H7 (cell line): ENCODE measurements at regions not wholly inside any gene's neighbourhood (a gene's known extent, or its start where the extent isn't known, plus 50 kb on each side); places are given as distances from the start of the nearest gene placed in this dataset.

ENCODE experiments used
- DNase-seq: peaks from one replicate; pipeline ENCODE4 v3.0.0; 2012
- H3K27me3 ChIP-seq: 2 replicates; pipeline ENCODE4 v1.6.0; 2011; ENCODE audit warnings: mild to moderate bottlenecking, low read length; ENCODE audit not compliant: control insufficient read depth, insufficient read depth
- H3K36me3 ChIP-seq: replicated peaks from 2 replicates; pipeline ENCODE4 v1.5.1; 2011; ENCODE audit warnings: low read length; ENCODE audit not compliant: control insufficient read depth, insufficient read depth
- H3K4me3 ChIP-seq: 2 replicates; pipeline ENCODE4 v1.5.1; 2011; ENCODE audit warnings: low read depth, mild to moderate bottlenecking, control low read depth, low read length, moderate library complexity; ENCODE audit not compliant: insufficient read depth

DNA sequence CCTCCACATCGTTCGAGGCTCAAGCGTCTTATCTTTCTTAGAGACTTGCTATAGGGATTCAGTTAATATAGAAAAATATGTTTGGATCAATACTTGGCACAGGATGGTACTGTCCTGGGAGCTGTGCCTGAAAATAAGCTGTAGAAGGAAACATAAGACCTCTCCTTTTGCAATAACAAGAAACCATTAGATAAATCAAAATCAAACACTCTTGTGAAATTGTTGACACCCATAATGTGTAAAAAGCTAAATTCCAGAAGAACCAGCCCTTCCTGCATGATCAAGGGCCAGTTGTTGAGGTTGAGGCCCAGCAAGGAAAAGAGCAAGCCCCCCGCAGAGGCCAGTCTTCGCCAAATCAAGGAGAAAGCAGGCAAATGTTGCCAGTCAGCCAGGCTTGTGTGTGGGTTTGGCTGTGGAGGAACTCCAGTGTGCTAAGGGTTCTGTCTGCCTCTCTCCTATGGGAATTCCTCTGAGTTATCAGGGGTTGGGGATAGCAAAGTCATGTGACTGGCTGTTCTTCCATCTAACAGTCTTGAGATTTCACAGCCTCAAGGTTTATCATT, 185.7 kb downstream of the ACKR3 start:
- Histone ChIP-seq H3K4me3 (no peak overlapping the region), H3K27me3 (no peaks in the 10 kb centered on the region), H3K36me3 (no peaks in the 10 kb centered on the region)
- no peak for DNase-seq

DNA sequence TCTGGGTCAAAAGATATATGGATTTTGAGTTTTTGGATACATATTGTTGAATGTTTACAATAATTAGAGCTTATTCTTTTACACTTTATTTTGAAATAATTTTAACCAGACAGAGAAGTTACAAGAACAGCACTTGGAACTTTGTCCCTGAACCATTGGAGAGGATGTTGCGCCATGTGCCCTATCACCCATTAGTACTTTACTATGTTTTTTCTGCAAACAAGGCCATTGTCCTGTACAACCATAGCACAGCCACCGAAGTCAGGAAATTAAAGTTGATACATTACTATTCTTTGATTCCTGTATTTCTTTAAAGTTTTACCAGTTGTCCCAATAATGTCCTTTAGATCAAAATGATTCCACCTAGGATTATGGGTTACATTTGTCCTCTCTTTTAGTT, 188.8 kb downstream of the ACKR3 start:
- Histone ChIP-seq H3K4me3 (no peak overlapping the region), H3K27me3 (no peaks in the 10 kb centered on the region), H3K36me3 (no peaks in the 10 kb centered on the region)
- no peak for DNase-seq

DNA sequence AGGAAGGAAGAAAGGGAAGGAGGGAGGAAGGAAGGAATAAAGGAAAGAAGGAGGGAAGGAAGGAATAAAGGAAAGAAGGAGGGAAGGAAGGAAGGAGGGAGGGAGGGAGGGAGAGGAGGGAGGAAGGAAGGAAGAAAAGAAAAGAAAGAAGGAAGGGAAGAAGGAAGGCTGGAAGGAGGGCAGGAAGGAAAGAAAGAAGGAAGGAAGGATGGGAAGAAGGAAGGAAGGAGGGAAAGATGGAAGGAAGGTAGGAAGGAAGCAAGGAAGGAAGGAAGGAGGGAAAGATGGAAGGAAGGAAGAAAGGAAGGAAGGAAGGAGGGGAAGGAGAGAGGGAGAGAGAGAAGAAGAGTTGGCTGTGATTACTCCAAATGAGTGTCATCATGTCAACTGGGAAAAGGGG, 190.6 kb downstream of the ACKR3 start:
- no peaks in the 10 kb centered on the region for H3K36me3 ChIP-seq
- H3K4me3 ChIP-seq, result no peak overlapping the region
- no peak for DNase-seq
- H3K27me3 ChIP-seq, result no peaks in the 10 kb centered on the region

DNA sequence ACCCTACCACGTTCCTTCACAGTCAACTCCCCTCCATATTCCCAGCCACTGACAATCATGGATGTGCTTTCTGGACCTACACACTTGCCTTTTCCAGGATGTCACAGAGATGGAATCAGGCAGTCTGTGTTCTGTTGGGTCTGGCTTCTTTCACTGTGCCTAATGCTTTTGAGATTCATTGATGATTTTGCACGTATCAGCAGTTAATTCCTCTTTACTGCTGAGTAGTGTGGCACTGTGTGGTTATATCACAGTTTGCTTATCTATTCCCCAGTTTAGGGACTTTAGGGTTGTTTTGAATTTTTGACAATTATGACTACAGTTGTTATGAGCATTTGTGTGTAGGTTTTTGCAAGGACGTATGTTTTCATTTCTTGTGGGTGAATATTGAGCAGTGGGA, 191.7 kb downstream of the ACKR3 start:
- Histone ChIP-seq H3K36me3 (no peaks in the 10 kb centered on the region), H3K4me3 (no peak overlapping the region), H3K27me3 (no peaks in the 10 kb centered on the region)
- no peak for DNase-seq

DNA sequence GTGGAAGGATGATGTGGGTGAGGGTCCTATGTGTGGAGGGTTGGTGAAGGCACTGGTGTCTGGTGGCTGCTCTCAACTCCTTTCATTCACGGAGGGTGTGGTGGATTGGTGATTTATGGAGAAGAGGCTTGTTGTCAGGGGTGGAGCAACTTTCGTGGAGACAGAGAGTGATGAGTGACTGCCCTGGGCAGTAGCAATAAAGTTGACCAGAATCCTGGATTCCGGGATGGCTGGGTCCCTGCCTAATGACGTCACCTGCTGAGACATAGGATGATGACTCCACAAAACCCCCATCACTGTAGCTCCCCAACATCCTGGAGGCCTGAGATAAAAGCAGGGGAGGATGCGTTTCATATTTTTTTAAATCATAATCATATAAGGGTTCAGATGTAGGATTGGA, 193.0 kb downstream of the ACKR3 start:
- Histone ChIP-seq H3K27me3 (no peaks in the 10 kb centered on the region), H3K36me3 (no peaks in the 10 kb centered on the region), H3K4me3 (no peak overlapping the region)
- DNase-seq, result no peak

DNA sequence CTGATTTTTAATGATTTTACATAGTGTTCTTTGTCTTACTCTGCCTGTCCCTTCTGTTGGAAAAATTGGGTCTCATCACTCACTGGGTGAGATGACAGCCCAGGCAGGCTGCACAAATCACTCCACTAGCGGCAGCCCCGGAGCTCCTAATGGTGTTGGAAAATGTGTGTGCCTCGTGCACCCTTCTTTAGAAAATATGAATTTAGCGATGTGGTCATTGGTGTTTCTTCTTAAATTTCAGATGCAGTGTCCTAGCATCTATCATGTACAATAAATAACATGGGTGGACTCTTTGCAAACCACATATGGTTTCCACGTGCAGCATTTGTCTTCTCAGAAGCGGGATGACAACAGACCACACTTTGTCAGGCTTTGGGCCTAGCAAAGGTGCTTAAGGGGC, 194.2 kb downstream of the ACKR3 start:
- Histone ChIP-seq H3K27me3 (no peaks in the 10 kb centered on the region), H3K4me3 (no peak overlapping the region), H3K36me3 (no peaks in the 10 kb centered on the region)
- DNase-seq, result no peak

DNA sequence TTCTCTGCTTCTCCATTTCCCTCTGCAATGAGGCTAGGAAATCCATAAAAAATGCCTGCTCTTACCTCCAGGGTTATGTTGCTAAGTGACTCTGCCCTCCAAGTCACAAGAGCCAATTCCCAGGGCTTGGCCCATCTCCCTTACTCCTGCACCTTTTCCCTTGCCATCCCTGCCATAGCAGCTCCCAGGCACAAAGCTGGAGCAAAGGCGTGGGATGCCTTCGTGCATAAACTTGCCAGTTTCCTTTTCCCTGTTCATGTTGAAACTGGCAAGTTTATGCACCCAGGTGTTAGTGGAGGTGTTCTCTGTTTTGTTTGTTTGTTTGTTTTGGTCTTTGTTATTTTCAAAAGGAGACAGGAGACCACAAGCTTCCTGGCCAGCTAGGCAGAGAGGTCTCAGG, 195.1 kb downstream of the ACKR3 start:
- Histone ChIP-seq H3K27me3 (no peaks in the 10 kb centered on the region), H3K36me3 (no peaks in the 10 kb centered on the region), H3K4me3 (no peak overlapping the region)
- no peak for DNase-seq

DNA sequence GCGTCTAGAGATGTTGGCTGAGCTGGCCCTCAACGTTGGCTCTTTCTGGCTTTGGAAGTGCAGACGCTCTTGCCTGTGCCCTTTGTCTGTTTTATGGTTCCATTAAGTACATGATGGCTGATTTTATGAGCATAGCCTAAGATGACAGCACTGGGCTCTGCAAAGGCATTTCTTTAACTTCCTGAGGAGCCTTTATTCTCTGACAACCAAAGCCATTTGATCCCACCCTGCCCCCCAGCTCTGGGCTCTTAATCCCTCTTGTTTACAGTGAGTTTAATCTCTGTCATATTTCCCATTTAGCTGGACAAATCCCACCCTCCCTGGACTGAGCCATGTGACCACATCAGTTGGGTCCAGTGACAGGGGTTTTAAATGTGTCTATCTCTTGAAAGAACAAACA, 195.9 kb downstream of the ACKR3 start:
- no peak for DNase-seq
- Histone ChIP-seq H3K36me3 (no peaks in the 10 kb centered on the region), H3K27me3 (no peaks in the 10 kb centered on the region), H3K4me3 (no peak overlapping the region)

DNA sequence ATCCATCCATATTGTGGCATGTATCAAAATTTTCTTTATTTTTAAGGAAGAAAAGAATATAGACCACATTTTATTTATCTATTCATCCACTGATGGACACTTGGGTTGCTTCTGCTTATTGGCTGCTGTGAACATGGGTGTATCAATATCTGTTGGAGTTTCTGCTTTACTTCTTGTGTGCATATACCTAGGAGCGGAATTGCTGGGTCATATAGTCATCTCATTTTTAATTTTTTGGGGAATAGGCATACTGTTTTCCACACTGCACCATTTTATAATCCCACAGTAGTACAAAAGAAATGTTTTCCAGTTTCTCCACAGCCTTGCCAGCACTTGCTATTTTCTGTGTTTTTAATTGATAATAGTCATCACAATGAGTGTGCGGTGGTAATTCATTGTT, 197.2 kb downstream of the ACKR3 start:
- H3K36me3 ChIP-seq, result no peaks in the 10 kb centered on the region
- H3K27me3 ChIP-seq, result no peaks in the 10 kb centered on the region
- no peak for DNase-seq

DNA sequence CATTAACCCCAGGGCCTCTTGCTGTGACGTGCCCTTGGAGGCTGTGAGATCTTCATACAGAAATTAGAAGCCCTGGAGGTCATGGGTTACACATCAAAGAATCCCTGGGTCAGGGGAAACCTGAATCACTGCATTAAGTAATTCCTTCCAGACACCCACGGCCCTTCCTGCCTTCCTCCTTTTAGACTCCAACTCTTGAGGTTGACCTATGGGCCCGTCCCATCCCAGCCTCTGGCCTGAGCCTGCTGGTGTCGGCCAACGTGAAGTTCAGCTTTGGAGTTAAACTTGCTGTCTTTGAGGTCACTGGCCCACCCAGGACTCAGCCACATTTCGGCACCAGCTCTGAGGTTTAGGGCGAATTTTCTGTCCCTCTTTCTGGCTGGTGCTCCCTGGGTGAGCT, 198.3 kb downstream of the ACKR3 start:
- Histone ChIP-seq H3K36me3 (no peaks in the 10 kb centered on the region), H3K4me3 (no peak overlapping the region), H3K27me3 (no peaks in the 10 kb centered on the region)
- DNase-seq, result no peak

More for the DNA sequence above, 197.2 kb downstream of the ACKR3 start:
- H3K4me3 ChIP-seq, result no peak overlapping the region

DNA sequence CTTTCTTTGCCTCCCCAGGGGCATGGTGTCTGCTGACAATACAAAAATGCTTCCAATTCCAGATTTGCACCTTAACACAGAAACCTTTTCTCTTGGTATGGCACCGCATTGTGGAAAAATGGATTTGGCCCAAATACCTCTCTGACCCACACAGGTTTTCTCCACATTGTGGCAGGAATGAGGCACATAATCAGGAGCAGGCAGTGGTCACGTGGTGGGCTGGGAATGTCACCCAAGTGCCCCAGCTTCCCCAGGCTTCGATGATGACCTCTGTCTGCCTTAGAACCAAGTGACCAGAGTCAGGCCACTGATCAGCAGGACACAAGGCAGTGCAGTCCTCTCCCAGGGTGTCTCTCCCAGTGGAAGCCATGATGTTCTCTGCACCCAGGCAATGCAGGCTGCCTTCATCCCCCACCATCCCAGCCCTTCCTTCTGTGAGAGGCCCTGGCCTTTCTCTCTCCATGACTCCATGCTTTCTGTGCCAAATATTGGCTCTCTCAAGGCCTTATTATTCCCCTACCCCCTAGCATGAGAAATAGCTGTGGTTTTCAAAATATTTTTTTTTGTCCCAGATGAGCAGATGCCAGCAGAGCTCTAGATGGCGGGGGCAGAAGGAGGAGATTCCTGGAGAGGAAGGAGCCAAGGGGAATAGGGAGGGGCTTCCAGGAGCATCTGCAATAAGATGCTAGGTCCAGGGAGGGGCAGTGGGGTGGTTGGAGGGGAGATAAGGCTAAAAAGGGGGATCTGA, 198.9 kb downstream of the ACKR3 start:
- no peaks in the 10 kb centered on the region for H3K27me3 ChIP-seq
- DNase-seq, result no peak
- H3K4me3 ChIP-seq, result no peak overlapping the region
- no peaks in the 10 kb centered on the region for H3K36me3 ChIP-seq

DNA sequence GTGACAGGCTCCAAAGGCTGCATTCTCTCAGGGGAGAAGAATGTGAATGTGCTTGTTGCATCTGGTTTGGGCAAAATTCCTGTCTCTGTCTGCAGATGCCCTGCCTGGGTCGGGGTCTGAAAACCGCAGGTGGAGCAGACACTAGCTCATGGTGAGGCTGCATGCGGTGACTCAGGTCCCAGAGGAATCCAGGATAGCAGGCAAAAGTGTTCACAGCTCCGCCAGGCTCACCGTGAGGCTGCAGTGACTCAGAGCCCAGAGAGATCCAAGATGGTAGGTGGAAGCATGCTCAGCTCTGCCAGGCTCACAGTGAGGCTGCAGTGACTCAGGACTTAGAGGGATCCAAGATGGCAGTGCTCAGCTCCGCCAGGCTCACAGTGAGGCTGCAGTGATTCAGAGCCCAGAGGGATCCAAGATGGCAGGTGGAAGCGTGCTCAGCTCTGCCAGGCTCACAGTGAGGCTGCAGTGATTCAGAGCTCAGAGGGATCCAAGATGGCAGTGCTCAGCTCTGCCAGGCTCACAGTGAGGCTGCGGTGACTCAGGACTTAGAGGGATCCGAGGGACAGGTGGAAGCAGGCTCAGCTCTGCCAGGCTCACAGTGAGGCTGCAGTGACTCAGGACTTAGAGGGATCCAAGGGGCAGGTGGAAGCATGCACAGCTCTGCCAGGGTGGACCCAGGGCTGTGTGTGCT, 200.5 kb downstream of the ACKR3 start:
- no peak for DNase-seq
- no peaks in the 10 kb centered on the region for H3K36me3 ChIP-seq

DNA sequence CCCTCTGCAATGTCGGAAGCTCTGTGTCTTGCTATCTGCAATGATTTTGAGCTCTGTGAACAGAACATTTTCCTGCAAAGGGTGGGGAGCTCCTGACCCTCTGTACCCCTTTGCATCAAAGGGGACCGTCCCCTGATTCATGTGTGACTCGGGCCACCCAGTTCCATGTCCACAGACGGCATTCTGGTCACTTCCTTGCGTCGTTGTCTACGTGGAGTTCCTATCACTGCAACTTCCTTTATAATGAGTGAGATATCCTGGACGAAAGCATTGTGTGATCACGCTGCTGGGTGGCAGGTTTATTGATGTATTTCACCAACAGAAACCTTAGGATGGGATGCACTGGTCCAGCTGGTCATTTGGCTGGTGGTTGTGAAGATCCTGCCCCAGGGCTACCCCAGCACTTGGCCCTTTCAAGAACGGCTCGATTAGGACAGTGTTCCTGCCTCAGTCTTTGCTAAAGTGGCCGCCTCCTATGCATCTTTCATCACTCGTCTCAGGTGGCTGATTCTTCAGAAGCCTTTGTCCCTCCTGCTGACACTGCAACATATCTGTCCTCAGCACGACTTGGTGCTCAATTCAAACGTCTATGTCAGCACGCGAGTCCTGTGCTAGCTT, 202.7 kb downstream of the ACKR3 start:
- no peak for DNase-seq
- H3K27me3 ChIP-seq, result no peaks in the 10 kb centered on the region
- no peak overlapping the region for H3K4me3 ChIP-seq
- no peaks in the 10 kb centered on the region for H3K36me3 ChIP-seq

More for the DNA sequence above, 200.5 kb downstream of the ACKR3 start:
- Histone ChIP-seq H3K27me3 (no peaks in the 10 kb centered on the region), H3K4me3 (no peak overlapping the region)

DNA sequence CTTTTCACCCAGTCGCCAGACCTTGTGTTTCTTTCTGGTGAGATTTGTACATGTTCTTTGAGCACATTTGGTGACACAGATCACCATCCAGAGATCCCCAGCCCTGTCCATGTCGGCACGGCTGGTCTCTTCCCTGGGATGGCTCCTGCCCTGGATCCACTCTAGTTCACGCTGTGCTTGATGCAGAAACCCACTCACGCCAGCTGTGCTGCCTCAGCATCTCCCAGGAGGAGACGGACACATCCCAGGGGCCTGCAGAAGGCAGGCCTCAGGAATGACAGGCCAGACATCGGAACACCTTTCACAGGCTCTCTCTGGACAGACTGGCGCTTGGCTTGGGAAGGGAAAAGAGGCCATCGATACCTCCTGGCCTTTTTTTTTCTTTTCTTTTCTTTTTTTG, 203.6 kb downstream of the ACKR3 start:
- no peak for DNase-seq
- Histone ChIP-seq H3K27me3 (no peaks in the 10 kb centered on the region), H3K36me3 (no peaks in the 10 kb centered on the region)

DNA sequence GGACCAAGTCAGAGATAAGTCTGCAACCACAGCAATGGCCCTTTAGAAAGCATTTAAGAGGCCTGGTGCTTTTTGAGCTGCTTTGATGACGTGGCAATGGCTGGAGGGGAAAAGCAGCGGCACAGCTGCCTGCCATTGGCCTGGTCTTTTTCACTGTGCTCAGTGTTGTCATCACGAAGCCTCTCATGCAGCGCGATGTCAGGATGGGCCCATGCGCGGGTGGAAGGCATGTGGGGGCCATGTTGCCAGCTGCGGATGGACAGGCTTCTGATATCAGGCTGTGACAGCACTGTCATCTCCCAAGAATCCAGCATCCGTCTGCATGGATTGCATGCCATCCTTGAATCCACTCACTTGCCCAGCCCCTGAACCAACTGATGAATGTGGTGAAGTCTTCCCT, 204.5 kb downstream of the ACKR3 start:
- no peak overlapping the region for H3K4me3 ChIP-seq
- H3K36me3 ChIP-seq, result no peaks in the 10 kb centered on the region
- no peak for DNase-seq

More for the DNA sequence above, 203.6 kb downstream of the ACKR3 start:
- no peak overlapping the region for H3K4me3 ChIP-seq

More for the DNA sequence above, 204.5 kb downstream of the ACKR3 start:
- H3K27me3 ChIP-seq, result no peaks in the 10 kb centered on the region
